Uterus (tissue), 2 donors: ENCODE measurements at regions not wholly inside any gene's neighbourhood (a gene's known extent, or its start where the extent isn't known, plus 50 kb on each side); places are given as distances from the start of the nearest gene placed in this dataset.

Source experiments
- POLR2A ChIP-seq, 2 donors: fragments of 450-650 bp; IDR thresholded peaks; one replicate each; pipeline ENCODE4 v1.6.1; 2016; ENCODE audit warnings: antibody characterized with exemption in 2 of 2, mild to moderate bottlenecking in 1 of 2, moderate library complexity in 1 of 2
- TF ChIP-seq, protein P1 (sequence below), 4 experiments: fragments of 200-600 bp in 2 of 4; fragments of 450-650 bp in 2 of 4; sonication (generic) in 2 of 4; IDR thresholded peaks; one replicate each; pipeline ENCODE4 v1.5.1; 2016 to 2019; ENCODE audit warnings: antibody characterized with exemption in 4 of 4, mild to moderate bottlenecking in 2 of 4, moderate library complexity in 1 of 4

DNA sequence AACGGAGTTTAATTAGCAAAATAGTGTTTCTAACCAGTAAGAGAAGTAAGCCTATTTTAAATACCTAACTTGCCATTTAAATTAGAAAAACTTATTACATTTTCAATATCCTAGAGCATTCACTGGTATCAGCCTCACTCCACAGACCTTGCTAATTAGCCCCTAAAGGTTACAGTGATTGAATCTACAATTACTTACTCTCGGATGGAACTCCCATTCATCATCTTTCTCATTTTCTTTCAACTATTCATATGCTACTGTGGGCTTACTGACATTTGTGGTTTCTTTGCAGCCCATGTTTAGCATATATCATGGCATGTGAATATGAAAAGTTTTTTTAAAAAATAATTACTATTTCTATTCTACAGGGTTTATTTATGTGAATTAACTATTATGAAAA, 86.4 kb downstream of the GPR37 start:
- TF ChIP-seq, protein P1, sequence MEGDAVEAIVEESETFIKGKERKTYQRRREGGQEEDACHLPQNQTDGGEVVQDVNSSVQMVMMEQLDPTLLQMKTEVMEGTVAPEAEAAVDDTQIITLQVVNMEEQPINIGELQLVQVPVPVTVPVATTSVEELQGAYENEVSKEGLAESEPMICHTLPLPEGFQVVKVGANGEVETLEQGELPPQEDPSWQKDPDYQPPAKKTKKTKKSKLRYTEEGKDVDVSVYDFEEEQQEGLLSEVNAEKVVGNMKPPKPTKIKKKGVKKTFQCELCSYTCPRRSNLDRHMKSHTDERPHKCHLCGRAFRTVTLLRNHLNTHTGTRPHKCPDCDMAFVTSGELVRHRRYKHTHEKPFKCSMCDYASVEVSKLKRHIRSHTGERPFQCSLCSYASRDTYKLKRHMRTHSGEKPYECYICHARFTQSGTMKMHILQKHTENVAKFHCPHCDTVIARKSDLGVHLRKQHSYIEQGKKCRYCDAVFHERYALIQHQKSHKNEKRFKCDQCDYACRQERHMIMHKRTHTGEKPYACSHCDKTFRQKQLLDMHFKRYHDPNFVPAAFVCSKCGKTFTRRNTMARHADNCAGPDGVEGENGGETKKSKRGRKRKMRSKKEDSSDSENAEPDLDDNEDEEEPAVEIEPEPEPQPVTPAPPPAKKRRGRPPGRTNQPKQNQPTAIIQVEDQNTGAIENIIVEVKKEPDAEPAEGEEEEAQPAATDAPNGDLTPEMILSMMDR (IDR thresholded peaks at IDR 0.05) = no peak
- TF ChIP-seq POLR2A (IDR thresholded peaks at IDR 0.05) = no peak
